Subcutaneous abdominal adipose tissue (tissue), 5 donors: ENCODE measurements at regions not wholly inside any gene's neighbourhood (a gene's known extent, or its start where the extent isn't known, plus 50 kb on each side); places are given as distances from the start of the nearest gene placed in this dataset.
A peak's percentile ranks its signal among the peaks of the same experiment; 100 is the strongest.

ENCODE experiments used
- H3K27ac ChIP-seq: one replicate; pipeline ENCODE4 v1.7.0; 2013; ENCODE audit warnings: low read depth, mild to moderate bottlenecking, inconsistent platforms, low read length, moderate library complexity
- H3K27me3 ChIP-seq, 5 donors: one replicate each; pipeline ENCODE4 v1.7.0; 2013; ENCODE audit warnings: low read length in 5 of 5, inconsistent platforms in 1 of 5; ENCODE audit not compliant: control insufficient read depth in 5 of 5, insufficient read depth in 4 of 5
- H3K36me3 ChIP-seq, 5 donors: one replicate each; pipeline ENCODE4 v1.7.0; 2013; ENCODE audit warnings: low read length in 5 of 5; ENCODE audit not compliant: control insufficient read depth in 5 of 5, insufficient read depth in 5 of 5
- H3K4me1 ChIP-seq, 5 donors: one replicate each; pipeline ENCODE4 v1.7.0; 2013; ENCODE audit warnings: low read length in 5 of 5, mild to moderate bottlenecking in 3 of 5, moderate library complexity in 1 of 5; ENCODE audit not compliant: control insufficient read depth in 5 of 5, insufficient read depth in 5 of 5
- H3K4me3 ChIP-seq, 5 donors: one replicate each; pipeline ENCODE4 v1.7.0; 2013; ENCODE audit warnings: low read length in 5 of 5, low read depth in 1 of 5
- H3K9ac ChIP-seq, 5 donors: one replicate each; pipeline ENCODE4 v1.7.0; 2013; ENCODE audit warnings: low read length in 5 of 5, mild to moderate bottlenecking in 4 of 5, moderate library complexity in 3 of 5
- H3K9me3 ChIP-seq, 5 donors: one replicate each; pipeline ENCODE4 v1.7.0; 2013; ENCODE audit warnings: low read length in 5 of 5; ENCODE audit not compliant: control insufficient read depth in 5 of 5
- donor health status: healthy.
- donor health status: healthy.
- donor health status: healthy.
- donor health status: healthy.
- donor health status: healthy.

DNA sequence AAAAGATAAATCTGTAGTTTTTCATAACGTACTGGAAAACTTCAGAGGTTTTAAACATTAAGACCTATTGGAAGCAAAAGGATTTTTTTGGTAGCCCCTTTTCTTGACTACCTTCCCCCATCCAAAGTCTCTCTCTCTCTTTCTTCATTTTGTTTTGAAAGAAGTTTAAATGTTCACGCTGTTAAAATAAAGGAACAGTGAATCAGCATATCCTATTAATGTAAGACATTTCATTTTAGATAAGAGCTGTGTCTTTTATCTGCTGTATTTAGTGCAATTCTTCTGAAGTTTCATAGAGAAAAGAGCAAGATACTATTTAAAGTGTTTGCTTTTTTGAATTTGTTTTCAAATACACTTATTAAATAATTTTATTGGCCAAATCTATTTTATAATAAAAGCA lies 205.5 kb upstream of the POU3F3 start:
- no peak overlapping the region for H3K27ac ChIP-seq
- no peaks in the 10 kb centered on the region for H3K4me1 ChIP-seq
- peaks cover 0 to 2% (median 0%) of the 10 kb centered on the region in 5 donors for H3K27me3 ChIP-seq
- H3K4me3 ChIP-seq = no peak overlapping the region
- H3K9ac ChIP-seq = no peak overlapping the region
- no peaks in the 10 kb centered on the region for H3K36me3 ChIP-seq
- H3K9me3 ChIP-seq = no peaks in the 10 kb centered on the region

DNA sequence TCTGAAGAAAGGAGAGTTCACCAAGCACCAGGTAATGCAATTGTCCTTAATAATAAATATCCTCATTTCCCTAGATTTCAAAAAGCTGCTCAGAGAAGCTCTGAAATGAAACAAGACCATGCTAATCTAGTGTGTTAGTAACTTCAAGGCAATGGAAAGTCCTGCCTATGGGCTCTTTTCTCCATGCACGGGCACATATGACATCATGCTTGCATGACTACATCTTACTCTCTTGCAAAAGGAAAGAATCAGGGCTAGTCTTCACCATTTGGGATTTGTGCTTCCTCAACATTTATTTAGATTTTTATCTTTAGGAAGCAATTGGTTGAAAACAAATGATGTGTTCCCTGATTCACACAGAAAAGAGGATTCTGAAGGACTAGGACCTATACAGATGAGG lies 204.0 kb upstream of the POU3F3 start:
- H3K4me1 ChIP-seq = peaks cover 0 to 12% (median 0%) of the 10 kb centered on the region in 5 donors
- peaks cover 0 to 2% (median 0%) of the 10 kb centered on the region in 5 donors for H3K27me3 ChIP-seq
- no peaks in the 10 kb centered on the region for H3K36me3 ChIP-seq
- no peak overlapping the region for H3K27ac ChIP-seq
- no peak overlapping the region for H3K9ac ChIP-seq
- H3K9me3 ChIP-seq = no peaks in the 10 kb centered on the region
- H3K4me3 ChIP-seq = no peak overlapping the region

DNA sequence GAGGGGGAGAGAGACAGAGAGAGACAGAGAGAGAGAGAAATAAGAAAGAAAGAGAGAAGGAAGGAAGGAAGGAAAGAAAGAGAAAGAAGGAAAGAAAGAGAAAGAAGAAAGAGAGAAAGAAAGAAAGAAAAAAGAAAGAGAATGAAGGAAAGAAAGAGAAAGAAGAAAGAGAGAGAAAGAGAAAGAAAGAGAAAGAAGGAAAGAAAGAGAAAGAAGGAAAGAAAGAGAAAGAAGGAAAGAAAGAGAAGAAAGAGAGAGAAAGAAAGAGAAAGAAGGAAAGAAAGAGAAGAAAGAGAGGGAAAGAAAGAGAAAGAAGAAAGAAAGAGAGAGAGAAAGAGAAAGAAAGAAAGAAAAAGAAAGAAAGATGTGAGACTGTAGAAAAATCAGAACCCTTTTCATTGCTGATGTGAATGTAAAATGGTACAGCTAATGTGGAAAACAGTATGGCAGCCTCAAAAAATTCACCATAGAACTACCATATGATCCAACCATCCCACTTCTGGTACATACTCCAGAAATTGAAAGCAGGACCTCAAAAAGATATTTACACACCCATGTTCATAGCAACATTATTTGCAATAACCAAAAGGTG lies 203.4 kb upstream of the POU3F3 start:
- Histone ChIP-seq H3K4me3 (no peak overlapping the region), H3K27ac (no peak overlapping the region)

DNA sequence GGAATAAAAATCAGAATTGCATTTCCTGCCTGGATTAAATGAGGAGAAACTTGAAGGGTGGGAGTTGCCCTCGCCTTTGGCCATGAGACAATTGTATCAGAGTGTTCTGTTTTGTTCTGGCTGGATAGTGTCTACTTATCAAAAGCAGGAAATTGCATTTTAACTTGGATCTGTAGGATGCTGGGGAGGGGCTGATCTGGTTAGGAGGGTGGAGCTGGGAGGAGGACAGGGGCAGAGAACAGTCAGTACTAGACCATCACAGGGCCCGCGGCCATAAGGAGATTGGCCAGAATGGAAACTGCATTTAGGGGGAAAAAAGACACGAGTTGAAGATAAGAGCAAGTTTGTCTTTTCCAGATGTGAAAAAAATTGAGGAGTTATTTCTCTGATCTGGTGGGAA lies 199.1 kb upstream of the POU3F3 start:
- no peak overlapping the region for H3K27ac ChIP-seq
- H3K9me3 ChIP-seq = no peaks in the 10 kb centered on the region

More for the DNA sequence above, 203.4 kb upstream of the POU3F3 start:
- H3K27me3 ChIP-seq = peaks cover 0 to 2% (median 0%) of the 10 kb centered on the region in 5 donors
- no peaks in the 10 kb centered on the region for H3K36me3 ChIP-seq
- no peaks in the 10 kb centered on the region for H3K9me3 ChIP-seq
- peaks cover 0 to 19% (median 0%) of the 10 kb centered on the region in 5 donors for H3K4me1 ChIP-seq
- H3K9ac ChIP-seq = no peak overlapping the region

DNA sequence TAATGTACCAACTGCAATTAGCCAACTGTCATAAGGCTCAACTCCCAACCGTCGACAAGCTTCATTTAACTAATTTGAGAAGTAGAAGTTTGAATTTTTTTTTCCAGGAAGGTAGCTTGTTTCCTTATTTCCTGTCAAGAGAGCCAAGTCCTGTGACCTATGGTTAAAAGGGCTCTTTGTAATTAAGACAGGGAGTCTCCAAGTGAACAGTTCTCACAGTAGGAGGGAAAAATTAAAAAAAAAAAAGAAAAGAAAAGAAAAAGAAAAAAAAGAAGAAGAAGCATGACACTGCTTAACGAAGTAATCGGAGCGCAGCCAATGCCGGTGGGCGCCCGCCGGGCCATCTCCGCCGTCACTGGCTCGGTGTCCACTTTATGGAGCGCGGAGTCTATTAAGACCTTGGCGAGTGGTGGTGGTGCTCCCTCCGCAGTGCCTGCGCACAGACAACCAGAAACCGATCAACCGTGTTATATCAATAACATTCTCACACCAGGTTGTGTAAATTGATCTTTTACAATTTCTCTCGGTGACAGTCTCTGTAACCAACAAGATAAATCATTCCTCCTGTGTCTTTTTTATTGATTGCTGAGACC lies 197.2 kb upstream of the POU3F3 start:
- peaks cover 0 to 50% (median 18%) of the 10 kb centered on the region in 5 donors for H3K4me1 ChIP-seq
- H3K27ac ChIP-seq = no peak overlapping the region
- H3K9ac ChIP-seq = no peak overlapping the region
- H3K36me3 ChIP-seq = no peaks in the 10 kb centered on the region
- H3K4me3 ChIP-seq = no peak overlapping the region
- no peaks in the 10 kb centered on the region for H3K9me3 ChIP-seq
- peaks cover 0 to 5% (median 0%) of the 10 kb centered on the region in 5 donors for H3K27me3 ChIP-seq

More for the DNA sequence above, 199.1 kb upstream of the POU3F3 start:
- H3K4me3 ChIP-seq = no peak overlapping the region
- no peaks in the 10 kb centered on the region for H3K36me3 ChIP-seq
- peaks cover 0 to 5% (median 0%) of the 10 kb centered on the region in 5 donors for H3K27me3 ChIP-seq
- H3K9ac ChIP-seq = no peak overlapping the region
- H3K4me1 ChIP-seq = peaks cover 0 to 50% (median 18%) of the 10 kb centered on the region in 5 donors

DNA sequence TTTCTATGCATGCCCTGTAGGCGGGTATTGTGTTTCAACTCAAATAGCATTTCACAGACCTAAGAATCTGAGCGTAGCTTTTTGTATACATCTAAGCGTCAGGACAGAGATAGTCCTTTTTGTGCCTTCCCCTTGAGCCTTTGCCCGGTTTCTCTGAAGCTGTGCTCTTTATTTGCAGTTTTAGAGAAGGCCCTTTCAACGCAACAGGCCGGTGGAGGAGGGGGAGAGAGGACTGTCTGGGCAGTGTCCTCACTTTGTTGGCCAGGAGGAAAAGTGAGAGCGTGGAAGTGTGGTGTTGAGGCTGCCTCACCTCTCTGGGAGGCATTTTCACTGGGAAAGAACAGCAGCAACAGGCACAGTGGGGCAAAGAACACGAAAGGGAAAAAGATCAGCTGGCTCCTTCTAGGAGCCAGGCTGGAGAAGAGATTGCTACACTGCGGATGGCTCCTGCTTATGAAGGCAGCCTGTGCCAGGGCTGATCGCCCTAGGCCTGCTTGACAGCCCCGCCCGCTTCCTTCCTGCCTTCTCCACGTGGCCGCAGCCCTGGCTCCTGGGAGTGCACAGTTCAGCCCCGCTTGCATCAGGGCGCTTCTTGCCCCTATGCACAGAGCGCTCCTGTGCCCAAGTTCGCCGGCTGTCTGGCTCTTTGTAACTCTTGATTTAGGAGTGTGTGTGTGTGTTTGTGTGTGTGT lies 195.6 kb upstream of the POU3F3 start:
- no peaks in the 10 kb centered on the region for H3K9me3 ChIP-seq
- H3K4me3 ChIP-seq = peak overlapping the region; percentile 8 to 57 (median 43)
- no peaks in the 10 kb centered on the region for H3K36me3 ChIP-seq
- H3K27ac ChIP-seq = peak overlapping the region; percentile 39
- peaks cover 0 to 50% (median 18%) of the 10 kb centered on the region in 5 donors for H3K4me1 ChIP-seq
- H3K9ac ChIP-seq = peak overlapping the region in 1 of 5 donors; percentile 31
- H3K27me3 ChIP-seq = peaks cover 0 to 5% (median 0%) of the 10 kb centered on the region in 5 donors

DNA sequence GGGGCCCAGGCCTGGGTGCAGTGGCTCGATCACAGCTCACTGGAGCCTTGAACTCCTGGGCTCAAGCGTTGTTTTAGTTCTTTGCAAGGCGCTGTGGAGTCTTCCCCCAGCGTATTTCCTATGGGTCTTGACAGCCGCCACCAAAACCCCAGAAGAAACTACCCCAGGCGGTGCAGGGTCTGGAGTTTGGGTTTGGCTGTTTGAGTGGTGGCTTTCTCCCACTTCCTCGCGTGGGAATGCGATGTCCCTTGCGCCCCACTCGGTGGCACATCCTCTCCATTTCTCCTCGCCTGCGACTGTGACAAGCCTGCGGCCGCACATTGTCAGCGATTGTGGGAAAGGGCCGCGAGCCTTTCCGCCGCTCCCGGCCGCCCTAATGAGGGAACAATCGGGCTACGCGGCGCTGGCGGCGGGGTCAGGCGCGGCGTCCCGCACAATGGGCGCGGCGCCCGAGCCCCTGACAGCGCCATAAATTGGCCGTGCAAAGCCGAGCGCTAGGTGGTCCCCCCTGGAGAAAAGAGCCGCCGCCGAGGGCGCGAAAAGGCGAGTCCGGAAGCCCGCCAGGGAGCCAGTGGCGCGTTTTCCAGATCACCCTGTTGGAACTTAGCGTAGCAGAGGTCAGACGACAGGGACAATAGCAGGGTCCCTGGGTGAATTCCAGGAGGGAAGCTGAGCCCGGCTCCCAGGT lies 194.9 kb upstream of the POU3F3 start:
- H3K4me3 ChIP-seq = peak overlapping the region; percentile 8 to 57 (median 43)
- peaks cover 0 to 45% (median 18%) of the 10 kb centered on the region in 5 donors for H3K4me1 ChIP-seq
- H3K9me3 ChIP-seq = no peaks in the 10 kb centered on the region
- peaks cover 0 to 5% (median 0%) of the 10 kb centered on the region in 5 donors for H3K27me3 ChIP-seq
- H3K9ac ChIP-seq = peak overlapping the region in 1 of 5 donors; percentile 6
- H3K36me3 ChIP-seq = no peaks in the 10 kb centered on the region
- peak overlapping the region; percentile 15 for H3K27ac ChIP-seq

DNA sequence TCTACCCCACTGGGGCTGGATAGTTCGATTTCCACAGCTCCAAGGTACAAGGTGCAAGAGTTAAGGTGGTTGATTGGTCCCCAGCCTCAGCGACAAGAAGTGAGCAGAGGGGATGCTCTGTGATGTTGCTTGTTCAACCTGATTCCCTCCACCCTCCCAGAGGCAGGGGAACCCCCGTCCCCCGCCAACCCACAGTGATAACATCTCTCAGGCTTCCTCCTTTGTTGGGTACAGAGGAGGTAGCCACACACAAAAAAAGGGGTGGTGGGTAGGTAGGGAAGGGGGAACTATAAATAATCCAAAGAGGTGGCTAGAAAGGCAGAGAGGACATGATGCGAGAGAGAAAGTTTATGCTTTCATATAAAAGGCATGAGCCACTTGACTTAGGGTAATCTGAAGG lies 192.9 kb upstream of the POU3F3 start:
- no peaks in the 10 kb centered on the region for H3K9me3 ChIP-seq
- H3K4me3 ChIP-seq = no peak overlapping the region
- no peaks in the 10 kb centered on the region for H3K36me3 ChIP-seq
- no peak overlapping the region for H3K27ac ChIP-seq
- H3K9ac ChIP-seq = no peak overlapping the region
- peaks cover 0 to 30% (median 18%) of the 10 kb centered on the region in 5 donors for H3K4me1 ChIP-seq
- H3K27me3 ChIP-seq = peaks cover 0 to 5% (median 0%) of the 10 kb centered on the region in 5 donors

DNA sequence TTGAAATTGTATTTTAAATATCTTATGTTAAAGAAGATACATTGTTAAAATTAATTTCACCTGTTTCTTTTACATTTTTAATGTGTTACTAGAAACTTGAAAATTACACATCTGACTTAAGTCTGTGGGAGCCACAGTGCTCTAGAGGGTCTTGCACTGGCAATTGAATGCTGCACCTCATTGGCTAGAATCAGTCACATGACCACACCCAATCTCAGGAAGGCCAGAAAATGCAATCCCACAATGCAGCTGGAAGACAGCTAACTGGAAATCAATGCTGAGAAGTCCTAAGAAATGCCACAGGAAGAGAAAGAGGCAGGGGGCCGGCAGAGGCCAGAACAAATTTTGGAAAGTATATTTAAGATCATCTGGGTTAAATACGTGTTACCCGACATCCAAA lies 189.2 kb upstream of the POU3F3 start:
- H3K4me1 ChIP-seq = peaks cover 0 to under 1% (median 0%) of the 10 kb centered on the region in 5 donors
- no peaks in the 10 kb centered on the region for H3K36me3 ChIP-seq
- no peak overlapping the region for H3K9ac ChIP-seq
- no peak overlapping the region for H3K4me3 ChIP-seq
- H3K9me3 ChIP-seq = no peaks in the 10 kb centered on the region
- H3K27me3 ChIP-seq = no peaks in the 10 kb centered on the region
- H3K27ac ChIP-seq = no peak overlapping the region
